GM19468 (cell line): ENCODE measurements at regions not wholly inside any gene's neighbourhood (a gene's known extent, or its start where the extent isn't known, plus 50 kb on each side); places are given as distances from the start of the nearest gene placed in this dataset.
"Not testable (repeated sequence)": the region's sequence is repeated elsewhere in the genome, so short reads cannot be mapped to it uniquely, and the experiment has no call there.

Experiments
- ATAC-seq: cut with Tn5 transposase; IDR thresholded peaks from one replicate; pipeline ENCODE4 v1.9.1; 2021; ENCODE audit warnings: mild to moderate bottlenecking, moderate library complexity, moderate number of reproducible peaks; ENCODE audit not compliant: unreplicated experiment; ENCODE audit errors: extremely low read depth

- ATAC-seq = no peak
Measured at GRCh38 chrX:113400193-113400704, 559.6 kb upstream of the AMOT start.

GRCh38 chrX:113399506-113400192 is 559.0 kb upstream of the AMOT start:
- no peak for ATAC-seq

GRCh38 chrX:113392355-113392754 is 551.7 kb upstream of the AMOT start:
- ATAC-seq = no peak

GRCh38 chrX:113391875-113392274 is 551.2 kb upstream of the AMOT start:
- ATAC-seq = no peak

GRCh38 chrX:113390531-113390930 is 549.9 kb upstream of the AMOT start:
- no peak for ATAC-seq

- ATAC-seq = no peak
Measured at GRCh38 chrX:113389846-113390245, 549.2 kb upstream of the AMOT start.

- ATAC-seq = no peak
Measured at GRCh38 chrX:113384628-113385027, 544.0 kb upstream of the AMOT start.

- ATAC-seq = not testable (repeated sequence)
Measured at GRCh38 chrX:113373421-113373820, 532.8 kb upstream of the AMOT start.

- no peak for ATAC-seq
Measured at GRCh38 chrX:113370006-113370405, 529.4 kb upstream of the AMOT start.

GRCh38 chrX:113369056-113369455 is 528.4 kb upstream of the AMOT start:
- ATAC-seq = no peak

GRCh38 chrX:113353134-113353533 is 512.5 kb upstream of the AMOT start:
- no peak for ATAC-seq

GRCh38 chrX:113330416-113330815 is 489.8 kb upstream of the AMOT start:
- no peak for ATAC-seq

- ATAC-seq = no peak
Measured at GRCh38 chrX:113315927-113316326, 475.3 kb upstream of the AMOT start.

- ATAC-seq = no peak
Measured at GRCh38 chrX:113305496-113305895, 464.9 kb upstream of the AMOT start.

GRCh38 chrX:113300580-113300979 is 459.9 kb upstream of the AMOT start:
- no peak for ATAC-seq

GRCh38 chrX:113297437-113297836 is 456.8 kb upstream of the AMOT start:
- ATAC-seq = no peak

GRCh38 chrX:113289503-113289902 is 448.9 kb upstream of the AMOT start:
- ATAC-seq = no peak

GRCh38 chrX:113287761-113288160 is 447.1 kb upstream of the AMOT start:
- no peak for ATAC-seq

GRCh38 chrX:113275804-113276203 is 435.2 kb upstream of the AMOT start:
- ATAC-seq = no peak

- ATAC-seq = no peak
Measured at GRCh38 chrX:113274791-113275190, 434.2 kb upstream of the AMOT start.

- no peak for ATAC-seq
Measured at GRCh38 chrX:113274345-113274744, 433.7 kb upstream of the AMOT start.

GRCh38 chrX:113269203-113269602 is 428.6 kb upstream of the AMOT start:
- no peak for ATAC-seq
